ENCODE measurements at regions not wholly inside any gene's neighbourhood (a gene's known extent, or its start where the extent isn't known, plus 50 kb on each side); places are given as distances from the start of the nearest gene placed in this dataset.

GRCh38 chr5:164578911-164579310 lies 1073.5 kb downstream of the MAT2B start:
- TF ChIP-seq, protein P1, sequence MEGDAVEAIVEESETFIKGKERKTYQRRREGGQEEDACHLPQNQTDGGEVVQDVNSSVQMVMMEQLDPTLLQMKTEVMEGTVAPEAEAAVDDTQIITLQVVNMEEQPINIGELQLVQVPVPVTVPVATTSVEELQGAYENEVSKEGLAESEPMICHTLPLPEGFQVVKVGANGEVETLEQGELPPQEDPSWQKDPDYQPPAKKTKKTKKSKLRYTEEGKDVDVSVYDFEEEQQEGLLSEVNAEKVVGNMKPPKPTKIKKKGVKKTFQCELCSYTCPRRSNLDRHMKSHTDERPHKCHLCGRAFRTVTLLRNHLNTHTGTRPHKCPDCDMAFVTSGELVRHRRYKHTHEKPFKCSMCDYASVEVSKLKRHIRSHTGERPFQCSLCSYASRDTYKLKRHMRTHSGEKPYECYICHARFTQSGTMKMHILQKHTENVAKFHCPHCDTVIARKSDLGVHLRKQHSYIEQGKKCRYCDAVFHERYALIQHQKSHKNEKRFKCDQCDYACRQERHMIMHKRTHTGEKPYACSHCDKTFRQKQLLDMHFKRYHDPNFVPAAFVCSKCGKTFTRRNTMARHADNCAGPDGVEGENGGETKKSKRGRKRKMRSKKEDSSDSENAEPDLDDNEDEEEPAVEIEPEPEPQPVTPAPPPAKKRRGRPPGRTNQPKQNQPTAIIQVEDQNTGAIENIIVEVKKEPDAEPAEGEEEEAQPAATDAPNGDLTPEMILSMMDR (IDR thresholded peaks at IDR 0.05 in 8 of 11, conservative IDR thresholded peaks at IDR 0.05 in 3 of 11): no peak
- TF ChIP-seq POLR2A (IDR thresholded peaks at IDR 0.05): no peak
